GM19324 (cell line): ENCODE measurements at regions not wholly inside any gene's neighbourhood (a gene's known extent, or its start where the extent isn't known, plus 50 kb on each side); places are given as distances from the start of the nearest gene placed in this dataset.
"Not testable (repeated sequence)": the region's sequence is repeated elsewhere in the genome, so short reads cannot be mapped to it uniquely, and the experiment has no call there.

Experiments
- ATAC-seq: cut with Tn5 transposase; IDR thresholded peaks from one replicate; pipeline ENCODE4 v1.9.1; 2021; ENCODE audit warnings: mild to moderate bottlenecking, moderate library complexity; ENCODE audit not compliant: unreplicated experiment, low FRiP score

- ATAC-seq: no peak
These were observed 69.5 kb upstream of the PITX1 start for GRCh38 chr5:135103575-135103853.

GRCh38 chr5:135102716-135103574 is 68.9 kb upstream of the PITX1 start:
- ATAC-seq: no peak

DNA sequence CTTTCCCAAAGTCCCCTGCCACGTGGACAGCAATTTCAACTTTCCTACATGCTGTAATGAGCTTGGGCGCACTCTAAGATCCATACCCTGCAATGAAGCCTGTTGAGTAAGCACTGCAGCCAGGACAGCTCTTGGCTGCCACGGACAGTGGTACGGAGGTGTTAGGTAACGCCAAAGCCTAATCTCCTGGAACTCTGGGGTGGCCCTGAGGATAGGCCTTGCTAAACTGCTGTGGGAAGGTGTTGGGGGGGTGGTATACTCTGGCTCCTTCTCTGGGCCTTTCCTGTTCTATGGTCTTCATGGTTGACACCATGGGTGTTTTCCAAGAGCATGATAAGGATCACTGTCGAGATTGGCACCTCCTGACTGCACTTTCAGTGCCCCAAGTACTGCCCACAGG is 66.4 kb upstream of the PITX1 start:
- ATAC-seq: no peak

DNA sequence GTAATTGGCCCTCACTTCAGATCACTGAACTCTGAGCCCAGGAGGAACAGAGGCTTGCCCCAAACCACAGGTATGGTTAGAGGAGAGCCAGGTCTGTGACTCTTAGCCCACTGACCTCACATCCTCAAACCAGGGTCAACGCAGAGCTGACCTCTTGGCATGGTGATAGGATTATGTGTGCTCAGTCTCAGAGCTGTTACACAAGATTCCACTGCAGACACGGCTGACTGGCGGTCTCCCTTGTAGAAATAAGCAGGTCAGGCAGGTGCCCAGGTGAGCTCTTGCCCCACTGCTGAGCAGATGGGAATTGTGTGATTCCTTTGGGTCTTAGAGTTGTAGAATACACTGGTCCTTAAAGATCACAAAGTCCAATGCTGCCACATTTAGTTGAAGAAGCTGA is 66.0 kb upstream of the PITX1 start:
- ATAC-seq: no peak

DNA sequence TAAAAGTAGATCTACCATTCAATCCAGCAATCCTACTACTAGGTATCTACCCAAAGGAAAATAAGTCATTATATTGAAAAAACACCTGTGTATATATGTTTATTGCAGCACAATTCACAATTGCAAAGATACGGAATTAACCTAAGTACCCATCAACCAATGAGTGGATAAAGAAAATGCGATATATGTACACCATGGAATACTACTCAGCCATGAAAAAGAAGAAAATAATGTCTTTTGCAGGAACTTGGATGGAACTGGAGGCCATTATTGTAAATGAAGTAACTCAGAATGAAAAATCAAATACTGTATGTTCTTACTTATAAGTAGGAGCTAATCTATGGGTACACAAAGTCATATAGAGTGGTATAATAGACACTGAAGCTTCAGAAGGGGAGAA is 63.4 kb upstream of the PITX1 start:
- no peak for ATAC-seq

DNA sequence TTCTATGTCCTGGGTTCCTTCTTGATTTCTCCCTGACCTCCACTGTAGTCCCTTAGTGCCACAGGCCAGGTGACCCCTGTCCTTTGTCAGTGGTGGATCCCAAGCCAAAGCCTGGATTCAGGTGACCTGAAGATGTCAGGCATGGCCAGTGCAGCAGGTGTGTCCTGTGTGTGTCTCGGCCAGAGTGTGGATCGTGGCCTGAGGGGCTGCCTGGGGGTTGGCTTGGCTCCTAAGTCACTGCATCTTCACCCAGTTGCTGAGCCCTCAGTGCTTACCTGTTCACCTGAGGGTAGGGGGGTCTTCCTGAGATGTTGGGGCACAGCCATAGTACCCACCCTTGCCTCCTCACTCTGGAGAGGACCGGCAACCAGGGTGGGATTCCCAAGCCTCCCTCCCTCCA is 61.8 kb upstream of the PITX1 start:
- no peak for ATAC-seq

- no peak for ATAC-seq
These were observed 61.2 kb upstream of the PITX1 start for GRCh38 chr5:135095052-135095715.

DNA sequence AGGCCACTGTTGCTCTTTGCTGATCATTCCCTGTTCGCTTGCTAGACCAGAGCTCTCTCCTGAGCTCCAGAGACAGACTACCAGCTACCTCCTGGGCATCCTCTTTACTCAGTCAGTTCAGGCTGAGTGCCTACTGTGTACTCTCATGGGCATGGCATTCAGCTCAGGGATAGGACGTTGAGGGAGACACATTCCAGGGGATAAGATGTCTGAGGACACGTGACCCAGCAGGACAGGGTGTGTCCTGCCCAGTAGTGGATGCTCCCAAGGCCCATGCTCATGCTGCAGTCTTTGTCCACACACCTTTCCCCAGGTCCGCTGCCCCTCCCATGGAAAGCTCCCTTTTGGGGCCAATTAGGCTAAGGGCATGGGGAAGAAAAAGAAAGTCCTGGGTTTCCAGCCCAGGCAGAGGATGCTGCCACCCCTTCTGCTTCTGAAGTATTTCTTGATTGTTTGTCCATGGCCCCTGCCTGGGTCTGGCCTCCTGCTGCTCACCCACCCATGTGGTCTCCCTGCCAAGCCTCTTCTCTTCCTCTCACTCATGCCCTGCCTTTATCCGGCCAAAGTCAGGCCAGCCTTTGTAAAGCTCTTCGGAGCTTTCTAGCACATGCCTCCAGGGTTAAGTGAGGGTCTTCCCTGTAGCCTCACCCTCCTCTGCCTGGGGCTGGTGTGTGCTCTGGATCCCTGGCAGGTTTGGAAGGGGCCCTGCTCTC is 60.5 kb upstream of the PITX1 start:
- ATAC-seq: no peak

DNA sequence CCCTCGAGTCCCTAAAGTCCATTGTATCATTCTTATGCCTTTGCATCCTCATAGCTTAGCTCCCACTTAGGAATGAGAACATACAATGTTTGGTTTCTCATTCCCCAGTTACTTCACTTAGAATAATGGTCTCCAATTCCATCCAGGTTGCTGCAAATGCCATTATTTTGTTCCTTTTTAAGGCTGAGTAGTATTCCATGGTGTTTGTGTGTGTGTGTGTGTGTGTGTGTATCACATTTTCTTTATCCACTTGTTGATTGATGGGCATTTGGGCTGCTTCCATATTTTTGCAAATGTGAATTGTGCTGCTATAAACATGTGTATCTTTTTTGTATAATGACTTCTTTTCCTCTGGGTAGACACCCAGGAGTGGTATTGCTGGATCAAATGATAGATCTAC is 59.5 kb upstream of the PITX1 start:
- ATAC-seq: not testable (repeated sequence)

- ATAC-seq: no peak
These were observed 58.4 kb upstream of the PITX1 start for GRCh38 chr5:135092476-135092875.

GRCh38 chr5:135091286-135091685 is 57.3 kb upstream of the PITX1 start:
- no peak for ATAC-seq

DNA sequence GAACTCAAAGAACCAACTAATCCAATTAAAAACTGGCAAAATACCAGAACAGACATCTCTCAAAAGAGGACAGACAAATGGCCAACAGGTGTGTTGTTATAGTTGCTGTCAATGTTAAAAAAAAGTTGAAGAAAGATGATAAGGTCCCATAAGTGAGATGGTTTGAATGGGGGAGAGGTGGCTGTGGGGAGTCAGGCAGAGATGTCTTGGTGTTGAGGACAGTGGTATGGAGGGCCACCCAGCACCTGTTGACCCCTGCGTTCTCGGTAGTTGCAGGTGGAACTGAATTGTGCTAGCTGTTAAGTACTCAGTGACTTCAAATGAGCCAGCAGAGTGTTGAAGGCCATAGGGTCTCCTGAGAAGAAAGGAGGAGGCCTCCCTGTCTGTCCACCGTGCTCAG is 55.9 kb upstream of the PITX1 start:
- no peak for ATAC-seq

DNA sequence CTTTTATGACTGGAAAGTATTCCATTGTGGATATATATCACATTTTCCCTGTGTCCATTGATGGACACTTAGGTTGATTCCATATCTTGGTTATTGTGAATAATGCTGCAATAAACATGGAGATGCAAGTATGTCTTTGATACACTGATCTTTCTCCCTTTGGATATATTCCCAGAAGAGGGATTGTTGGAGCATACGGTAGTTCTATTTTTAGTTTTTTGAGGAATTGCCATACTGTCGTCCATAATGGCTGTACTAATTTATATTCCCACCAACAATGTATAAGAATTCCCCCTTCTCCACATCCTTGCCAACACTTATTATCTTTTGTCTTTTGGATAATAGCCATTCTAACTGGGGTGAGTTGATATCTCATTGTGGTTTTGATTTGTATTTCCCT is 54.9 kb upstream of the PITX1 start:
- ATAC-seq: no peak

- ATAC-seq: no peak
These were observed 53.9 kb upstream of the PITX1 start for GRCh38 chr5:135087950-135088349.

DNA sequence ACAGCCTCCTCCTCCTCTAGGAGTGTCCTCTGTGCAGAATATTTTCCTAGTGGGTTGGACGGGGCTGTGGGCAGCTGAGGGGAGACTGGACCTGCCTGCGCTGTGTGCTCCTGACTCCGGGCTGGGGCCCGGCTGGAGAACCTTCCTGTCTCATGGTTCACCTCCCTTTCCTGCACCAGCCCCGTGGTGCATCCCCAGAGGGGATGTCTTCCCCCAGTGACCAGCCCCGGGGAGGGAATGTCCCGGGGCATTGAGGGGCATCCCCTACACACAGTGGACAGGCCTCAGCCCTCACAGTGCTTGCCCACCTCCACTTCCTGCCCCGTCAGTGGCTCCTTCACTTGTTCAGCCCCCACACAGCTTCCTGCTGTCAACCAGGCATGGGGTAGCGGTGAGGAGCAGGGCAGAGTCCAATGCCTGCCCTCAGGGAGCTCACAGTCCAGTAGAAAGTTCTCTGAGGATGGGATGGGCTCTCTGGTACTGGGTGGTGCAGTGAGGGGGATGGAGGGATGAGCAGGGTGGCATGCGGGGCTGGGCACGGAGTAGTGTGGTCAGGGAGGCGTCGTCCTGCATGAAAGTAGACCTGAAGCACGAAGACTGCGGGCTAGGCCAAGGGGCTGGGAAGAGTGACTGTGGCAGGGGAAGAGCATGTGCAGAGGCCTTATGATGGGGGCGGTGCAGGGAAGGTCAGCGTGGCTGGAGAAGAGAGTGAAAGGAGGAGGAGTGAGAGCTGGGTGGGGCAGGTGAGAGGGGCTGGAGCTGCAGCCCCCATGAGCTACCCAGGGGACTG is 52.1 kb upstream of the PITX1 start:
- no peak for ATAC-seq

DNA sequence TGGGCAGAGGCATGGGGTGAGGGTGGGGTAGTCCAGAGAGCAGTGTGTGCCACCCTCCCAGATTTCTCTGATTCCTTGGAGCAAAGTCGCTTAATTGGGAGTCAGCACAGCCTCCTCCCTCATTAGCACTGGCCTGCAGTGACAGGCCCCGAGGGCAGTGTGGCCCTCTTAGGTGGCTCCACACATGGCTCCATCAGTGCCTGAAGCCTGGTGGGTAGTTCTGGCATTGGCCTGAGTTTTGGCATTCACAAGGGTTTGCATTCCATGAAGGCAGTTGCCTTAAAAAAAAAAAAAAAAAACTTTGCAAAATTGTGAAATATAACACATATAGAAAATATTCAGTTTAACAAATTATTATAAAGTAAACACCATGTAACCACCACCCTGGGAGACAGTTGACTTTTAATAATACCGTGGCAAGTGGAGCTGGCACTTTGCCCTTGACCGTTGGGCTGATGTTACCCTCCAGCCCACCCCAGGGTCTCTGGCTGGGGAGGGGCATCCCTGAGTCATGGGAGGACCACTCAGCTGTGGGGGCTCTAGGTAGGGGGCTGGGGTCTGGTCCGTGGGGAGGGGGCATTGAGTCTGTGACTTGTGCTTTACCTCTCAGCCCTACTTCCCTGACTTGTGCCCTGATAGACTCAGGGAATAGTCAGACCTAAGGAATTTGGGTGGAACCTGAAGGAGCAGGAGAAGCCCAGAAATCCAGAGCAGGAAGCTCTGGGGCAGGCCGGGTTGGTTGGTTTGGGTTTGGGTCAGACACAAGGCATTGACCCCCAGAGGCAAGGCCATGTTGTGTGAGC is 51.3 kb upstream of the PITX1 start:
- ATAC-seq: no peak
